ENCODE measurements at regions not wholly inside any gene's neighbourhood (a gene's known extent, or its start where the extent isn't known, plus 50 kb on each side); places are given as distances from the start of the nearest gene placed in this dataset.

GRCh38 chr2:75407038-75407530 lies 153.7 kb downstream of the EVA1A start:
- CTCF ChIA-PET (ENCODE audit: low intra/inter-chr PET ratio) = no interaction called here
- no TSS peak for BruUV-seq (replicated peaks)
- no peaks in the 10 kb centered on the region for H3K79me2 ChIP-seq (ENCODE audit: control insufficient read depth, insufficient read depth, low read length)
- H2AFZ ChIP-seq (ENCODE audit: low read depth, low read length) = no peak overlapping the region
- in situ Hi-C loops (cut with MboI) (loop anchor here (10.0 kb wide), 1 partner anchor 492 kb away; no protein-coding TSS in a partner anchor), intact Hi-C loops (cut with micrococcal nuclease) (no loop called here)
- no peaks in the 10 kb centered on the region for H3K9me1 ChIP-seq (ENCODE audit: control insufficient read depth, insufficient read depth, low read length)
- H4K20me1 ChIP-seq (replicated peaks; ENCODE audit: control insufficient read depth, insufficient read depth, low read length) = no peaks in the 10 kb centered on the region
- DNase-seq (ENCODE audit: extremely low read depth in 1 of 4, low spot score in 3 of 4) (no peak), FAIRE-seq (no peak), ATAC-seq (no peak)
- no peak for TF ChIP-seq PHTF2 (CRISPR knock-in tag; IDR thresholded peaks at IDR 0.05)
- no peak for TF ChIP-seq ID3 (CRISPR knock-in tag; IDR thresholded peaks at IDR 0.05)
- no peak for TF ChIP-seq ID3 (tag; IDR thresholded peaks at IDR 0.05)
- TF ChIP-seq RERE (CRISPR knock-in tag; IDR thresholded peaks at IDR 0.05; ENCODE audit: borderline replicate concordance) = no peak
- no peak overlapping the region for H3K4me2 ChIP-seq (ENCODE audit: insufficient read depth, low read length)
- POLR2A ChIA-PET = no interaction called here
- H3K36me3 ChIP-seq (ENCODE audit: control insufficient read depth, insufficient read depth, low read length) = no peaks in the 10 kb centered on the region
- H3K27ac ChIP-seq (ENCODE audit: extremely low read depth, low read depth, low read length) = no peak overlapping the region
- H3K27me3 ChIP-seq (ENCODE audit: control insufficient read depth in 2 of 2, insufficient read depth in 2 of 2, low read length in 2 of 2) = no peaks in the 10 kb centered on the region
- H3K4me3 ChIP-seq = no peak overlapping the region
- H3K9me3 ChIP-seq (replicated peaks; ENCODE audit: control insufficient read depth, insufficient read depth, low read depth, low read length) = no peaks in the 10 kb centered on the region
- H3K4me1 ChIP-seq (replicated peaks in 1 of 2; ENCODE audit: control insufficient read depth in 2 of 2, insufficient read depth in 2 of 2, low read length in 2 of 2) = no peaks in the 10 kb centered on the region
- no peak overlapping the region for H3K9ac ChIP-seq (ENCODE audit: insufficient read depth in 1 of 2, low read depth in 2 of 2, low read length in 2 of 2)
- 0% methylated on average over 3 of the region's 3 CpGs for WGBS (ENCODE audit: insufficient coverage, low coverage, missing lambda C conversion rate)

All from K562 (cell line).